ENCODE measurements at regions not wholly inside any gene's neighbourhood (a gene's known extent, or its start where the extent isn't known, plus 50 kb on each side); places are given as distances from the start of the nearest gene placed in this dataset.

- no peaks in the 10 kb centered on the region for H3K9me2 ChIP-seq (replicated peaks; ENCODE audit: insufficient read depth, low read length)
Measured at GRCh38 chr2:2788076-2788475, 457.0 kb upstream of the MYT1L start.

GRCh38 chr2:2787301-2787907 lies 456.3 kb upstream of the MYT1L start:
- no peaks in the 10 kb centered on the region for H3F3A ChIP-seq (ENCODE audit: insufficient read depth)
- H3K9me2 ChIP-seq (replicated peaks; ENCODE audit: insufficient read depth, low read length): no peaks in the 10 kb centered on the region
- TF ChIP-seq EZH2phosphoT487 (conservative IDR thresholded peaks at IDR 0.05; ENCODE audit: low read length) (no peak), CTCF (IDR thresholded peaks at IDR 0.05; ENCODE audit: insufficient read depth, low read length, poor library complexity, severe bottlenecking) (no peak)
- H3K79me2 ChIP-seq (ENCODE audit: insufficient read depth, low read length): no peaks in the 10 kb centered on the region
- no peaks in the 10 kb centered on the region for H3K36me3 ChIP-seq (ENCODE audit: low read length)
- H3K27ac ChIP-seq (ENCODE audit: low read depth, low read length): no peak overlapping the region
- H2AFZ ChIP-seq (ENCODE audit: low read depth, low read length, severe bottlenecking): no peak overlapping the region
- H3K9me3 ChIP-seq (ENCODE audit: insufficient read depth, low read length): no peaks in the 10 kb centered on the region
- no peak overlapping the region for H3K9ac ChIP-seq (ENCODE audit: low read length)
- H3K4me2 ChIP-seq (ENCODE audit: low read depth, low read length, poor library complexity, severe bottlenecking): no peak overlapping the region
- no peak overlapping the region for H3K4me3 ChIP-seq (ENCODE audit: insufficient read depth, low read length, poor library complexity, severe bottlenecking)
- no peaks in the 10 kb centered on the region for H4K20me1 ChIP-seq (ENCODE audit: low read depth, low read length)
- H3K27me3 ChIP-seq (ENCODE audit: low read length): no peaks in the 10 kb centered on the region

More at GRCh38 chr2:2788076-2788475, 457.0 kb upstream of the MYT1L start:
- H3K9me3 ChIP-seq (ENCODE audit: insufficient read depth, low read length): no peaks in the 10 kb centered on the region
- TF ChIP-seq CTCF (IDR thresholded peaks at IDR 0.05; ENCODE audit: insufficient read depth, low read length, poor library complexity, severe bottlenecking) (no peak), EZH2phosphoT487 (conservative IDR thresholded peaks at IDR 0.05; ENCODE audit: low read length) (no peak)
- H3F3A ChIP-seq (ENCODE audit: insufficient read depth): no peaks in the 10 kb centered on the region
- no peak overlapping the region for H3K27ac ChIP-seq (ENCODE audit: low read depth, low read length)
- H3K27me3 ChIP-seq (ENCODE audit: low read length): no peaks in the 10 kb centered on the region
- no peaks in the 10 kb centered on the region for H4K20me1 ChIP-seq (ENCODE audit: low read depth, low read length)
- H3K79me2 ChIP-seq (ENCODE audit: insufficient read depth, low read length): no peaks in the 10 kb centered on the region
- H3K36me3 ChIP-seq (ENCODE audit: low read length): no peaks in the 10 kb centered on the region
- no peak overlapping the region for H3K4me3 ChIP-seq (ENCODE audit: insufficient read depth, low read length, poor library complexity, severe bottlenecking)
- no peak overlapping the region for H3K9ac ChIP-seq (ENCODE audit: low read length)
- H3K4me2 ChIP-seq (ENCODE audit: low read depth, low read length, poor library complexity, severe bottlenecking): no peak overlapping the region
- H2AFZ ChIP-seq (ENCODE audit: low read depth, low read length, severe bottlenecking): no peak overlapping the region

- no peaks in the 10 kb centered on the region for H3K9me3 ChIP-seq (ENCODE audit: insufficient read depth, low read length)
- no peaks in the 10 kb centered on the region for H3K36me3 ChIP-seq (ENCODE audit: low read length)
- H3K27ac ChIP-seq (ENCODE audit: low read depth, low read length): no peak overlapping the region
- H3K4me3 ChIP-seq (ENCODE audit: insufficient read depth, low read length, poor library complexity, severe bottlenecking): no peak overlapping the region
- TF ChIP-seq CTCF (IDR thresholded peaks at IDR 0.05; ENCODE audit: insufficient read depth, low read length, poor library complexity, severe bottlenecking) (no peak), EZH2phosphoT487 (conservative IDR thresholded peaks at IDR 0.05; ENCODE audit: low read length) (no peak)
- H3K9me2 ChIP-seq (replicated peaks; ENCODE audit: insufficient read depth, low read length): no peaks in the 10 kb centered on the region
- no peak overlapping the region for H3K9ac ChIP-seq (ENCODE audit: low read length)
- no peaks in the 10 kb centered on the region for H4K20me1 ChIP-seq (ENCODE audit: low read depth, low read length)
- H3F3A ChIP-seq (ENCODE audit: insufficient read depth): no peaks in the 10 kb centered on the region
- H3K4me2 ChIP-seq (ENCODE audit: low read depth, low read length, poor library complexity, severe bottlenecking): no peak overlapping the region
- H3K79me2 ChIP-seq (ENCODE audit: insufficient read depth, low read length): no peaks in the 10 kb centered on the region
- no peak overlapping the region for H2AFZ ChIP-seq (ENCODE audit: low read depth, low read length, severe bottlenecking)
- no peaks in the 10 kb centered on the region for H3K27me3 ChIP-seq (ENCODE audit: low read length)
Measured at GRCh38 chr2:2782007-2782406, 450.9 kb upstream of the MYT1L start.

All from SU-DHL-6 (cell line).